ENCODE measurements at regions not wholly inside any gene's neighbourhood (a gene's known extent, or its start where the extent isn't known, plus 50 kb on each side); places are given as distances from the start of the nearest gene placed in this dataset.

DNA sequence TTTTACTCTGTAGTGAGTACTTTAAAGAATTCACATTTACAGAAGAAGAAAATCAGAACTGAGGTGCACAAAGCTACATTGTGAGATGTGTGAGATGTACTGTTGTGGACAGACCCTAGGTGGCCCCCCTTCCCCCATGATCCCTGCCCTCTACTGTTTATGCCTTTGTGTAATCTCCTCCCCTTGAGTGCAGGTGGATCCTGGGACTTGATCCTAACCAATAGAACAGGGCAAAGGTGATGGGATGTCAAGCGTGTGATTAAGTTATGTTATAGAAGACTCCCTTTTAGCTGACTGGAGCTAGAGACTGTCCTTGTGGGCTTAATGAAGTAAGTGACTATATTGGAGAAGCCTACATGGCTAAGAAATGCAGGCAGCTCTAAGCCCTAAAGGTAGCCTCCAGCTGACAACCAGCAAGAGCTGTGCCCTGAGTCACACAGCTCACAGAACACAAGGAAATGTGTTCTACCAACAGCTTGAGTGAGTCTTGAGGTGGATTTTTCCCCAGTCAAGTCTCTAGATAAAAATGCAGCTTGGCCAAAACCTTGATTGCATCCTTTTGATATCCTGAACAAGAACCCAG, 225.2 kb upstream of the LEF1 start:
- Histone ChIP-seq H3K27ac (no peak overlapping the region), H3K9me3 (no peaks in the 10 kb centered on the region), H3K36me3 (no peaks in the 10 kb centered on the region), H3K4me1 (no peaks in the 10 kb centered on the region), H3K27me3 (replicated peaks in 1 of 7) (no peaks in the 10 kb centered on the region), H3K4me3 (no peak overlapping the region)
- TF ChIP-seq POLR2A (IDR thresholded peaks at IDR 0.05): no peak
- TF ChIP-seq POLR2AphosphoS5 (IDR thresholded peaks at IDR 0.05): no peak
- TF ChIP-seq, protein P1, sequence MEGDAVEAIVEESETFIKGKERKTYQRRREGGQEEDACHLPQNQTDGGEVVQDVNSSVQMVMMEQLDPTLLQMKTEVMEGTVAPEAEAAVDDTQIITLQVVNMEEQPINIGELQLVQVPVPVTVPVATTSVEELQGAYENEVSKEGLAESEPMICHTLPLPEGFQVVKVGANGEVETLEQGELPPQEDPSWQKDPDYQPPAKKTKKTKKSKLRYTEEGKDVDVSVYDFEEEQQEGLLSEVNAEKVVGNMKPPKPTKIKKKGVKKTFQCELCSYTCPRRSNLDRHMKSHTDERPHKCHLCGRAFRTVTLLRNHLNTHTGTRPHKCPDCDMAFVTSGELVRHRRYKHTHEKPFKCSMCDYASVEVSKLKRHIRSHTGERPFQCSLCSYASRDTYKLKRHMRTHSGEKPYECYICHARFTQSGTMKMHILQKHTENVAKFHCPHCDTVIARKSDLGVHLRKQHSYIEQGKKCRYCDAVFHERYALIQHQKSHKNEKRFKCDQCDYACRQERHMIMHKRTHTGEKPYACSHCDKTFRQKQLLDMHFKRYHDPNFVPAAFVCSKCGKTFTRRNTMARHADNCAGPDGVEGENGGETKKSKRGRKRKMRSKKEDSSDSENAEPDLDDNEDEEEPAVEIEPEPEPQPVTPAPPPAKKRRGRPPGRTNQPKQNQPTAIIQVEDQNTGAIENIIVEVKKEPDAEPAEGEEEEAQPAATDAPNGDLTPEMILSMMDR (IDR thresholded peaks at IDR 0.05 in 8 of 11, conservative IDR thresholded peaks at IDR 0.05 in 3 of 11): no peak
- DNase-seq: no peak
- intact Hi-C loops (cut with DNase I; ENCODE audit: low total_unique reads): no loop called here
- WGBS, 5 donors: 74 to 100% (median 89%) methylated on average over 1 of the region's 1 CpG

DNA sequence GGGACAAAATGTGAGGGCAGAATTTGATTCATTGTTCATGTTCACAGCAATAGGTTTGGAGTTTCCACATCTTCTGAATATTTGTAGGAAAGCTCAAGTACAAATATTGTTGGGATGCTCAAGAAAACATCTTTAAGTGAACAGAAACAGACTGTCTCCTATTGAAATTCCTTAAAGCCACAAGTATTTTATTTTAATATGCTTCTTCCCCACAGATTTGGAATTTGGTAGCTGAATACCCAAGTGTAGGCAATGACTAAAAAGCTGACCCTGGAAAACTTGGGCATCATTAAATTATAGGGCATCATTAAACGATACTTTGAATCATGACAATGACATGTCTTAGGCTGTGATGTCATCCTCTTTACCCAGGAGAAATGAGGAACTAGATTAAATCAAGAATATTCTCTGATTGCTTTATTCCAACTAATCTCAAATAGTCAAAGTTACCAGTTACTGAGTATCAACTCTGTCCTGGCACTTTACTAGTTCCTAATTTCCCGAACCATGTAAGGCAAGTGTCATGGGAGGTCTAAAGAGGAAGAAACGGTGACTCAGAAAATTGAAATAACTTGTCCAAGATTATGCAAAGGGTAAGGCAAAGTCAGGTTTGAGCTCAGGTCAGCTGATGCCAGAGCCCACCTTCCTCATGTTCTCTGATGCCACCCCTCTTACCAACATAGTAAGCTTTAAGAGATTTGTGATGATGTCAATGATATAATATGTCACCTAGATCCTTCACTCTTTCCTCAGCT, 223.1 kb upstream of the LEF1 start:
- H3K27ac ChIP-seq: no peak overlapping the region
- intact Hi-C loops (cut with DNase I; ENCODE audit: low total_unique reads): no loop called here
- no peak for DNase-seq
- TF ChIP-seq, protein P1 (IDR thresholded peaks at IDR 0.05 in 8 of 11, conservative IDR thresholded peaks at IDR 0.05 in 3 of 11): no peak
- TF ChIP-seq POLR2AphosphoS5 (IDR thresholded peaks at IDR 0.05) (no peak), POLR2A (IDR thresholded peaks at IDR 0.05) (no peak)
- no peaks in the 10 kb centered on the region for H3K27me3 ChIP-seq (replicated peaks in 1 of 7)
- H3K9me3 ChIP-seq: no peaks in the 10 kb centered on the region
- no peak overlapping the region for H3K4me3 ChIP-seq
- H3K4me1 ChIP-seq: no peaks in the 10 kb centered on the region
- 74 to 90% (median 77%) methylated on average over 3 of the region's 3 CpGs for WGBS, 5 donors
- no peaks in the 10 kb centered on the region for H3K36me3 ChIP-seq

DNA sequence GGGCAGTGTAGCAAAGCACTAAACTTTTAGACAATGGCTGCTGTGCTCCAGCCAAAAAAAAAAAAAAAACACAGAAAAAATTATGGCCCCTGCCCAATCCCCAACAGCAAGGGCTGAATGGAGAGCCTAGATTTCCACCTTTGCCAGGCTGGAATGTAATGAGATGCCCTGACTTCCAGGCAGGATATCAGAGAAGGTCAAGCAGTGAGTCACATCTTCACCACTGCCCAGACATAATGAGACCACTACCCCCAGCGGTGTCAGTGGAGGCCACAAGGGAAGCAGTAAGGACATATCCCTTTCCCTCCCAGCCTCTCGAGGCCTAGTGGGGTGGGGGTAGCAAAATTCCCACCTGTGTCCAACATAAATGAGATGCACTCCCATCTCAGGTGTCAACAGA, 216.3 kb upstream of the LEF1 start:
- WGBS, 5 donors: 58 to 91% (median 73%) methylated on average over 1 to 2 of the region's 2 CpGs
- H3K9me3 ChIP-seq: peaks cover 0 to 3% (median 0%) of the 10 kb centered on the region in 8 donors
- no peaks in the 10 kb centered on the region for H3K27me3 ChIP-seq (replicated peaks in 1 of 7)
- H3K4me1 ChIP-seq: no peaks in the 10 kb centered on the region
- no peak overlapping the region for H3K27ac ChIP-seq
- H3K36me3 ChIP-seq: no peaks in the 10 kb centered on the region
- H3K4me3 ChIP-seq: no peak overlapping the region
- DNase-seq: no peak
- no peak for TF ChIP-seq POLR2A (IDR thresholded peaks at IDR 0.05)
- no peak for TF ChIP-seq POLR2AphosphoS5 (IDR thresholded peaks at IDR 0.05)
- TF ChIP-seq, protein P1 (IDR thresholded peaks at IDR 0.05 in 8 of 11, conservative IDR thresholded peaks at IDR 0.05 in 3 of 11): no peak
- intact Hi-C loops (cut with DNase I; ENCODE audit: low total_unique reads): no loop called here

DNA sequence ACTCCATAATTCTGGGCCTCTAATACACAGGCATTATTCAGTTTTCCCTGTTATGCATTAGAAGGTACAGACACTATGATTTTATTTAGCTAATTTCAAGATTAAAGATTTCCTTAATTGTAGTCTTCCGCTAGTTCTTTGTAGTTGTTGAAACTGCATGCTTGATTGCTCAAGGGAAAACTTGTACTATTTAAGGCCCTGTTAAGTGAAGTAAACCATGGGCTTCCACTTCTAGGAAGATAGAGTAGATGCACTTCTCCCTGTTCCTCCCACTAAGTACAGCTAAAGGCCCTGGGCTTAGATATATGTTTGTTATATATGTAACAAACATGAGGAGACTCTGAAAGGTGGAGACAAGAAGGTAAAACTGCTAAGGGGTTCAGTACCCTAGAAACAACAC, 215.8 kb upstream of the LEF1 start:
- WGBS, 5 donors: 64 to 82% (median 73%) methylated on average over 1 of the region's 1 CpG
- no peaks in the 10 kb centered on the region for H3K36me3 ChIP-seq
- H3K4me1 ChIP-seq: no peaks in the 10 kb centered on the region
- no peaks in the 10 kb centered on the region for H3K27me3 ChIP-seq (replicated peaks in 1 of 7)
- H3K9me3 ChIP-seq: peaks cover 0 to 3% (median 0%) of the 10 kb centered on the region in 8 donors
- H3K27ac ChIP-seq: no peak overlapping the region
- no peak for DNase-seq
- TF ChIP-seq POLR2A (IDR thresholded peaks at IDR 0.05): no peak
- no peak for TF ChIP-seq POLR2AphosphoS5 (IDR thresholded peaks at IDR 0.05)
- TF ChIP-seq, protein P1 (IDR thresholded peaks at IDR 0.05 in 8 of 11, conservative IDR thresholded peaks at IDR 0.05 in 3 of 11): no peak
- intact Hi-C loops (cut with DNase I; ENCODE audit: low total_unique reads): no loop called here
- H3K4me3 ChIP-seq: no peak overlapping the region
